Fibroblast of lung (primary cell): ENCODE measurements at regions not wholly inside any gene's neighbourhood (a gene's known extent, or its start where the extent isn't known, plus 50 kb on each side); places are given as distances from the start of the nearest gene placed in this dataset.

ENCODE experiments used
- DNase-seq, 2 donors: peaks; one replicate each; pipeline versions ENCODE4 v3.0.0 to v3.0.0-alpha.2; 2010; ENCODE audit warnings: low read depth in 2 of 2
- H2AFZ ChIP-seq: 2 replicates; pipeline ENCODE4 v1.5.1; 2012; ENCODE audit warnings: low read length, control low read depth, inconsistent platforms
- H3K27ac ChIP-seq: 2 replicates; pipeline ENCODE4 v1.5.1; 2011; ENCODE audit warnings: low read length, control low read depth; ENCODE audit not compliant: insufficient read depth
- H3K27me3 ChIP-seq: 2 replicates; pipeline ENCODE4 v1.5.1; 2011; ENCODE audit warnings: mild to moderate bottlenecking, low read length; ENCODE audit not compliant: control insufficient read depth, insufficient read depth
- H3K36me3 ChIP-seq: 2 replicates; pipeline ENCODE4 v1.5.1; 2011; ENCODE audit warnings: low read length; ENCODE audit not compliant: control insufficient read depth, insufficient read depth
- H3K4me1 ChIP-seq: 2 replicates; pipeline ENCODE4 v1.5.1; 2011; ENCODE audit warnings: low read length; ENCODE audit not compliant: control insufficient read depth, insufficient read depth; ENCODE audit errors: extremely low read depth
- H3K4me2 ChIP-seq: 2 replicates; pipeline ENCODE4 v1.5.1; 2011; ENCODE audit warnings: low read length, control low read depth; ENCODE audit not compliant: insufficient read depth; ENCODE audit errors: extremely low read depth
- H3K4me3 ChIP-seq, 4 experiments: fragments of 200-600 bp in 1 of 4; sonication (generic) in 1 of 4; replicated peaks in 1 of 4; 2 replicates each; pipeline ENCODE4 v1.5.1; 2011 to 2016; ENCODE audit warnings: low read length in 4 of 4, low read depth in 3 of 4, mild to moderate bottlenecking in 3 of 4, control low read depth in 2 of 4, inconsistent platforms in 1 of 4, mixed read lengths in 1 of 4; ENCODE audit not compliant: insufficient read depth in 1 of 4; ENCODE audit errors: control extremely low read depth in 1 of 4
- H3K79me2 ChIP-seq: 2 replicates; pipeline ENCODE4 v1.5.1; 2012; ENCODE audit warnings: mild to moderate bottlenecking, low read length, inconsistent platforms; ENCODE audit not compliant: control insufficient read depth, insufficient read depth
- H3K9ac ChIP-seq: 2 replicates; pipeline ENCODE4 v1.5.1; 2011; ENCODE audit warnings: mild to moderate bottlenecking, low read length, control low read depth; ENCODE audit not compliant: insufficient read depth
- H3K9me3 ChIP-seq: 2 replicates; pipeline ENCODE4 v1.5.1; 2012; ENCODE audit warnings: low read depth, low read length; ENCODE audit not compliant: control insufficient read depth, insufficient read depth
- H4K20me1 ChIP-seq: 2 replicates; pipeline ENCODE4 v1.5.1; 2011; ENCODE audit warnings: low read length; ENCODE audit not compliant: control insufficient read depth, insufficient read depth; ENCODE audit errors: extremely low read depth
- CTCF ChIP-seq, 2 donors: IDR thresholded peaks in 1 of 2; conservative IDR thresholded peaks in 1 of 2; 1 replicate in 1 of 2; 2 replicates in 1 of 2; pipeline ENCODE4 v1.5.1; 2011 to 2012; ENCODE audit warnings: low read length in 2 of 2, control low read depth in 1 of 2, inconsistent platforms in 1 of 2, low read depth in 1 of 2, mild to moderate bottlenecking in 1 of 2
- EZH2 ChIP-seq: IDR thresholded peaks from 2 replicates; pipeline ENCODE4 v1.5.1; 2012; ENCODE audit warnings: low read length, control low read depth, mild to moderate bottlenecking; ENCODE audit errors: missing control alignments

- H3K36me3 ChIP-seq: no peaks in the 10 kb centered on the region
- TF ChIP-seq CTCF (conservative IDR thresholded peaks at IDR 0.05 in 1 of 2, IDR thresholded peaks at IDR 0.05 in 1 of 2; ENCODE audit: low read depth in 1 of 2, low read length in 2 of 2) (peak in 1 of 2 donors; percentile 5), EZH2 (no peak)
- H2AFZ ChIP-seq: no peak overlapping the region
- H3K4me3 ChIP-seq: no peak overlapping the region
- no peak for DNase-seq
- H3K9me3 ChIP-seq: peaks cover 16% of the 10 kb centered on the region
- H3K4me1 ChIP-seq: no peaks in the 10 kb centered on the region
- H4K20me1 ChIP-seq: no peaks in the 10 kb centered on the region
- no peak overlapping the region for H3K9ac ChIP-seq
- H3K4me2 ChIP-seq: no peak overlapping the region
- no peak overlapping the region for H3K27ac ChIP-seq
- no peaks in the 10 kb centered on the region for H3K27me3 ChIP-seq
- no peaks in the 10 kb centered on the region for H3K79me2 ChIP-seq
Observed at GRCh38 chr2:89831641-89832498, 1140.4 kb downstream of the RPIA start.

DNA sequence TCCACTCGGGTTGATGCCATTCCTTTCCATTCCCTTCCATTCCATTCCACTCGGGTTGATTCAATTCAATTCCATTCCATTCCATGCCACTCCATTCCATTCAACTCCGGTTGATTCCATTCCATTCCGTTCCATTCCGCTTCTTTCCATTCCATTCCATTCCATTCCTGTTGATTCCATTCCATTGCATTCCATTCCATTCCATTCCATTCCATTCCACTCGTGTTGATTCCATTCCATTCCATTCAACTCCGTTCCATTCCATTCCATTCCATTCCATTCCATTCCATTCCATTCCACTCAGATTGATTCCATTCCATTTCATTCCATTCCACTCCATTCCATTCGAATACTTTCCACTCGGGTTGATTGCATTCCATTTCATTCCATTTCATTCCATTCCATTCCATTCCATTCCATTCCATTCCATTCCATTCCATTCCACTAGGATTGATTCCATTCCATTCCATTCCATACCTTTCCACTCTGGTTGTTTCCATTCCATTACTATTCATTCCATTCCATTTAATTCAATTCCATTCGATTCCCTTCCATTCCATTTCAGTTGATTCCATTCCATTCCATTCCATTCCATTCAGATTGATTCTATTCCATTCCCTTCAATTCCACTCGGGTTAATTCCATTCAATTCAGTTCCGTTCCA lies 1141.8 kb downstream of the RPIA start:
- Histone ChIP-seq H3K27me3 (no peaks in the 10 kb centered on the region), H3K79me2 (no peaks in the 10 kb centered on the region), H3K4me2 (no peak overlapping the region), H3K9ac (no peak overlapping the region), H4K20me1 (no peaks in the 10 kb centered on the region), H3K36me3 (no peaks in the 10 kb centered on the region), H3K4me3 (no peak overlapping the region), H3K4me1 (no peaks in the 10 kb centered on the region), H2AFZ (no peak overlapping the region), H3K27ac (no peak overlapping the region), H3K9me3 (peaks cover 16% of the 10 kb centered on the region)
- no peak for TF ChIP-seq CTCF (conservative IDR thresholded peaks at IDR 0.05 in 1 of 2, IDR thresholded peaks at IDR 0.05 in 1 of 2; ENCODE audit: low read depth in 1 of 2, low read length in 2 of 2)
- no peak for TF ChIP-seq EZH2
- DNase-seq: no peak

DNA sequence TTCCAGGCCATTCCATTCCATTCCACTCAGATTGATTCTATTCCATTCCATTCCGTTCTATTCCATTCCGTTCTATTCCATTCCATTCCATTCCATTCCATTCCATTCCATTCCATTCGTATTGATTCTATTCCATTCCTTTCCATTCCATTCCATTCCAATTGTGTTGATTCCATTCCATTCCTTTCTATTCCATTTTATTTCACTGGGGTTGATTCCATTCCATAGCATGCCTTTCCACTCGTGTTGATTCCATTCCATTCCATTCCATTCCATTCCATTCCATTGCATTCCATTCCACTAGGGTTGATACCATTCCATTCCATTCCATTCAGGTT lies 1142.3 kb downstream of the RPIA start:
- Histone ChIP-seq H3K36me3 (no peaks in the 10 kb centered on the region), H3K9me3 (peaks cover 18% of the 10 kb centered on the region), H3K4me2 (no peak overlapping the region), H3K4me1 (no peaks in the 10 kb centered on the region), H3K27me3 (no peaks in the 10 kb centered on the region), H3K4me3 (no peak overlapping the region), H3K9ac (no peak overlapping the region), H3K27ac (no peak overlapping the region), H3K79me2 (no peaks in the 10 kb centered on the region), H4K20me1 (no peaks in the 10 kb centered on the region), H2AFZ (no peak overlapping the region)
- TF ChIP-seq EZH2: no peak
- no peak for TF ChIP-seq CTCF (conservative IDR thresholded peaks at IDR 0.05 in 1 of 2, IDR thresholded peaks at IDR 0.05 in 1 of 2; ENCODE audit: low read depth in 1 of 2, low read length in 2 of 2)
- DNase-seq: peak; percentile 39 to 43
